ENCODE measurements at regions not wholly inside any gene's neighbourhood (a gene's known extent, or its start where the extent isn't known, plus 50 kb on each side); places are given as distances from the start of the nearest gene placed in this dataset.

GRCh38 chr2:108182489-108182888, 57.3 kb upstream of the SULT1C3 start:
- Histone ChIP-seq H3K4me2 (ENCODE audit: insufficient read depth, low read length) (no peak overlapping the region), H3K36me3 (ENCODE audit: control insufficient read depth, insufficient read depth, low read length) (no peaks in the 10 kb centered on the region), H3K4me1 (replicated peaks in 1 of 2; ENCODE audit: control insufficient read depth in 2 of 2, insufficient read depth in 2 of 2, low read length in 2 of 2) (no peaks in the 10 kb centered on the region; a peak in 1 of 5 replicates), H3K9me1 (ENCODE audit: control insufficient read depth, insufficient read depth, low read length) (no peaks in the 10 kb centered on the region), H2AFZ (ENCODE audit: low read depth, low read length) (no peak overlapping the region), H3K27ac (ENCODE audit: extremely low read depth, low read depth, low read length) (no peak overlapping the region), H3K9me3 (replicated peaks; ENCODE audit: control insufficient read depth, insufficient read depth, low read depth, low read length) (no peaks in the 10 kb centered on the region), H4K20me1 (replicated peaks; ENCODE audit: control insufficient read depth, insufficient read depth, low read length) (no peaks in the 10 kb centered on the region), H3K9ac (ENCODE audit: insufficient read depth in 1 of 2, low read depth in 2 of 2, low read length in 2 of 2) (no peak overlapping the region), H3K27me3 (ENCODE audit: control insufficient read depth in 2 of 2, insufficient read depth in 2 of 2, low read length in 2 of 2) (no peaks in the 10 kb centered on the region), H3K4me3 (no peak overlapping the region), H3K79me2 (ENCODE audit: control insufficient read depth, insufficient read depth, low read length) (no peaks in the 10 kb centered on the region)
- FAIRE-seq (peak; percentile 75), DNase-seq (ENCODE audit: extremely low read depth in 1 of 4, low spot score in 3 of 4) (peak; percentile 8 to 52 (median 14)), ATAC-seq (peak; percentile 90)
- POLR2A ChIA-PET, result no interaction called here
- CTCF ChIA-PET (ENCODE audit: low intra/inter-chr PET ratio), result no interaction called here
- BruUV-seq (replicated peaks), result no TSS peak
- intact Hi-C loops (cut with micrococcal nuclease) (loop anchor here (2.0 kb wide), 1 partner anchor 246 kb away; no protein-coding TSS in a partner anchor), in situ Hi-C loops (cut with MboI) (no loop called here)
- 1% methylated on average over 7 of the region's 7 CpGs for WGBS (ENCODE audit: insufficient coverage, low coverage, missing lambda C conversion rate)
- TF ChIP-seq CTCF (IDR thresholded peaks at IDR 0.05 in 2 of 3, conservative IDR thresholded peaks at IDR 0.05 in 1 of 3; ENCODE audit: insufficient read depth in 2 of 3, low read depth in 1 of 3, low read length in 3 of 3) (peak; percentile 52 to 56 (median 55); a peak in 5 of 6 replicates), TAF15 (IDR thresholded peaks at IDR 0.05; ENCODE audit: low read depth, low read length) (no peak), PBX2 (CRISPR knock-in tag; IDR thresholded peaks at IDR 0.05; ENCODE audit: low read depth) (no peak), PBX2 (tag; conservative IDR thresholded peaks at IDR 0.05; ENCODE audit: low read depth) (no peak), ZNF695 (CRISPR knock-in tag; IDR thresholded peaks at IDR 0.05) (no peak), SMC3 (conservative IDR thresholded peaks at IDR 0.05; ENCODE audit: insufficient read depth, low read depth, low read length) (peak; percentile 41; the same call in 1 of the 2 replicates), KDM2B (CRISPR knock-in tag; IDR thresholded peaks at IDR 0.05) (no peak), ESRRB (CRISPR knock-in tag; IDR thresholded peaks at IDR 0.05; ENCODE audit: borderline replicate concordance) (no peak), MBD1 (CRISPR knock-in tag; IDR thresholded peaks at IDR 0.05) (no peak), BRCA1 (IDR thresholded peaks at IDR 0.05) (no peak), BRCA1 (CRISPR knock-in tag; IDR thresholded peaks at IDR 0.05) (no peak), ZNF280A (IDR thresholded peaks at IDR 0.05; ENCODE audit: low read depth, partially characterized antibody) (no peak), NFIC (IDR thresholded peaks at IDR 0.05) (no peak)
